Suprapubic skin (tissue), 4 donors: ENCODE measurements at regions not wholly inside any gene's neighbourhood (a gene's known extent, or its start where the extent isn't known, plus 50 kb on each side); places are given as distances from the start of the nearest gene placed in this dataset.

Experiments
- CTCF ChIP-seq, 2 donors: fragments of 200-600 bp in 1 of 2; fragments of 450-650 bp in 1 of 2; sonication (generic) in 1 of 2; IDR thresholded peaks; one replicate each; pipeline ENCODE4 v1.5.1; 2016 to 2019; ENCODE audit warnings: antibody characterized with exemption in 2 of 2, mild to moderate bottlenecking in 1 of 2, moderate library complexity in 1 of 2
- EP300 ChIP-seq: sonication (generic); formaldehyde crosslinking; IDR thresholded peaks from one replicate; pipeline ENCODE4 v1.6.1; 2017; ENCODE audit warnings: antibody characterized with exemption
- POLR2A ChIP-seq, 2 donors: fragments of 450-650 bp; IDR thresholded peaks; one replicate each; pipeline ENCODE4 v1.6.1; 2017; ENCODE audit warnings: antibody characterized with exemption in 2 of 2, mild to moderate bottlenecking in 2 of 2, moderate library complexity in 2 of 2
- POLR2AphosphoS5 ChIP-seq, 3 donors: sonication (generic); formaldehyde crosslinking; IDR thresholded peaks; one replicate each; pipeline ENCODE4 v1.6.1; 2017; ENCODE audit warnings: antibody characterized with exemption in 3 of 3

- TF ChIP-seq POLR2AphosphoS5 (IDR thresholded peaks at IDR 0.05) = no peak
- no peak for TF ChIP-seq CTCF (IDR thresholded peaks at IDR 0.05)
- no peak for TF ChIP-seq POLR2A (IDR thresholded peaks at IDR 0.05)
- no peak for TF ChIP-seq EP300
Observed at GRCh38 chr2:7943446-7943845, 738.4 kb upstream of the ID2 start.
